Right lobe of liver (tissue), 4 donors: ENCODE measurements at regions not wholly inside any gene's neighbourhood (a gene's known extent, or its start where the extent isn't known, plus 50 kb on each side); places are given as distances from the start of the nearest gene placed in this dataset.

Experiments used
- CTCF ChIP-seq, 4 donors: fragments of 200-600 bp in 3 of 4; fragments of 450-650 bp in 1 of 4; IDR thresholded peaks; one replicate each; pipeline versions ENCODE4 v1.5.1 to v1.8.0; 2016 to 2022; ENCODE audit warnings: antibody characterized with exemption in 4 of 4, mild to moderate bottlenecking in 2 of 4
- POLR2A ChIP-seq: fragments of 450-650 bp; IDR thresholded peaks from one replicate; pipeline ENCODE4 v1.6.1; 2017; ENCODE audit warnings: antibody characterized with exemption, mild to moderate bottlenecking
- donor health status: DM: no; HTN: no; CAD: no.
- donor health status: DM: no; HTN: no; CAD: no.
- donor health status: DM: no; HTN: yes; CAD: no.

- no peak for TF ChIP-seq CTCF (IDR thresholded peaks at IDR 0.05)
- no peak for TF ChIP-seq POLR2A
Observed at GRCh38 chr5:40354171-40354570, 325.5 kb upstream of the PTGER4 start.
